Endothelial cell of umbilical vein (primary cell): ENCODE measurements at regions not wholly inside any gene's neighbourhood (a gene's known extent, or its start where the extent isn't known, plus 50 kb on each side); places are given as distances from the start of the nearest gene placed in this dataset.

ENCODE experiments used
- BruUV-seq: library from RNA; stranded (reverse); fragments of 400-500 nt; replicated peaks from 2 replicates; lab custom pipeline; 2021; lab: Mats Ljungman, UMichigan
- CTCF ChIA-PET: fragments of 300-600, 350-600 bp; sonication (Branson Sonifier 250); formaldehyde crosslinking; loops from one replicate; lab custom pipeline; 2021; ENCODE audit warnings: antibody characterized with exemption, inconsistent platforms; lab: Charles Lee
- POLR2A ChIA-PET: fragments of 300-600, 350-600 bp; sonication (Branson Sonifier 250); formaldehyde crosslinking; loops from one replicate; lab custom pipeline; 2021; ENCODE audit warnings: antibody characterized with exemption, inconsistent platforms; lab: Charles Lee
- DNase-seq: peaks from one replicate; pipeline ENCODE4 v3.0.0-alpha.2; 2011; ENCODE audit warnings: low read depth, low spot score
- FAIRE-seq: peaks from 2 replicates; lab custom pipeline; 2011; peaks lifted over from hg19 to GRCh38; lab: Jason Lieb, UNC
- H2AFZ ChIP-seq: 2 replicates; pipeline ENCODE4 v1.6.0; 2012; ENCODE audit warnings: low read depth, low read length, control low read depth, inconsistent platforms
- H3K27ac ChIP-seq: 2 replicates; pipeline ENCODE4 v1.5.1; 2011; ENCODE audit warnings: low read depth, mild to moderate bottlenecking, control low read depth, low read length, moderate library complexity; ENCODE audit not compliant: insufficient read depth
- H3K27me3 ChIP-seq, 2 experiments: 2 replicates each; pipeline versions ENCODE4 v1.6.0 to v1.6.1; 2011; ENCODE audit warnings: low read length in 2 of 2, mixed read lengths in 1 of 2; ENCODE audit not compliant: control insufficient read depth in 2 of 2, insufficient read depth in 2 of 2
- H3K36me3 ChIP-seq, 2 experiments: 2 replicates in 1 of 2; 3 replicates in 1 of 2; pipeline ENCODE4 v1.5.1; 2011; ENCODE audit warnings: low read length in 2 of 2, mild to moderate bottlenecking in 1 of 2, moderate library complexity in 1 of 2; ENCODE audit not compliant: control insufficient read depth in 2 of 2, insufficient read depth in 2 of 2; ENCODE audit errors: extremely low read depth in 1 of 2
- H3K4me1 ChIP-seq: 3 replicates; pipeline ENCODE4 v1.5.1; 2011; ENCODE audit warnings: mild to moderate bottlenecking, low read length; ENCODE audit not compliant: control insufficient read depth, insufficient read depth; ENCODE audit errors: extremely low read depth
- H3K4me2 ChIP-seq: 2 replicates; pipeline ENCODE4 v1.6.1; 2011; ENCODE audit warnings: low read length, control low read depth, mixed read lengths; ENCODE audit not compliant: insufficient read depth
- H3K4me3 ChIP-seq, 3 experiments: fragments of 200-600 bp in 1 of 3; sonication (generic), shearing (Covaris generic) in 1 of 3; replicated peaks in 1 of 3; 2 replicates each; pipeline ENCODE4 v1.5.1; 2011 to 2016; ENCODE audit warnings: control low read depth in 3 of 3, low read length in 3 of 3, mild to moderate bottlenecking in 2 of 3, inconsistent platforms in 1 of 3, low read depth in 1 of 3, moderate library complexity in 1 of 3; ENCODE audit not compliant: insufficient read depth in 1 of 3
- H3K79me2 ChIP-seq: 2 replicates; pipeline ENCODE4 v1.6.0; 2012; ENCODE audit warnings: low read length, inconsistent platforms; ENCODE audit not compliant: control insufficient read depth, insufficient read depth
- H3K9ac ChIP-seq: replicated peaks from 2 replicates; pipeline ENCODE3; 2011; ENCODE audit warnings: low read length, control low read depth; ENCODE audit not compliant: insufficient read depth; ENCODE audit errors: extremely low read depth
- H3K9me1 ChIP-seq: replicated peaks from 3 replicates; pipeline ENCODE4 v1.6.0; 2011; ENCODE audit warnings: mild to moderate bottlenecking, low read length; ENCODE audit not compliant: control insufficient read depth, insufficient read depth; ENCODE audit errors: extremely low read depth
- H3K9me3 ChIP-seq: replicated peaks from 2 replicates; pipeline ENCODE4 v1.5.1; 2012; ENCODE audit warnings: low read length, inconsistent platforms; ENCODE audit not compliant: control insufficient read depth, insufficient read depth
- H4K20me1 ChIP-seq: replicated peaks from 2 replicates; pipeline ENCODE3; 2011; ENCODE audit warnings: mild to moderate bottlenecking, low read length; ENCODE audit not compliant: control insufficient read depth, insufficient read depth; ENCODE audit errors: extremely low read depth
- EZH2 ChIP-seq: IDR thresholded peaks from 2 replicates; pipeline ENCODE4 v1.6.1; 2012; ENCODE audit warnings: borderline replicate concordance, low read depth, mild to moderate bottlenecking, moderate library complexity, low read length, inconsistent platforms; ENCODE audit not compliant: severe bottlenecking
- FOS ChIP-seq: IDR thresholded peaks from 2 replicates; pipeline ENCODE4 v1.6.1; 2011; ENCODE audit warnings: mild to moderate bottlenecking, low read length, moderate library complexity, borderline replicate concordance; ENCODE audit not compliant: insufficient read depth
- GATA2 ChIP-seq: IDR thresholded peaks from 2 replicates; pipeline ENCODE4 v1.7.0; 2011; ENCODE audit warnings: low read depth, mild to moderate bottlenecking, moderate library complexity, mixed read lengths, low read length; ENCODE audit not compliant: insufficient read length, insufficient read depth
- JUN ChIP-seq: IDR thresholded peaks from 2 replicates; pipeline ENCODE4 v1.6.1; 2011; ENCODE audit warnings: borderline replicate concordance, low read depth; ENCODE audit not compliant: insufficient read length, insufficient read depth
- MYC ChIP-seq: IDR thresholded peaks from one replicate; pipeline ENCODE4 v1.6.1; 2011; ENCODE audit warnings: mild to moderate bottlenecking, low read depth, low read length
- POLR2A ChIP-seq: IDR thresholded peaks from 2 replicates; pipeline ENCODE4 v1.6.1; 2012; ENCODE audit warnings: low read depth, mild to moderate bottlenecking, control low read depth, low read length
- POLR2AphosphoS5 ChIP-seq: IDR thresholded peaks from 2 replicates; pipeline ENCODE4 v1.6.1; 2012; ENCODE audit warnings: low read depth, mild to moderate bottlenecking, control low read depth, low read length, moderate library complexity; ENCODE audit not compliant: insufficient read depth
- dilution Hi-C: fragments of 300-500 bp; cut with MboI; formaldehyde crosslinking; loops from one replicate; pipeline ENCODE4 v1.15.0; 2019; ENCODE audit warnings: low sequenced_read_pairs; ENCODE audit not compliant: extremely low pct_ligation_motif_present
- intact Hi-C: fragments of 100-400 bp; cut with micrococcal nuclease; formaldehyde crosslinking; loops from one replicate; pipeline ENCODE4 v1.10.0; 2022
- TF ChIP-seq, protein P1 (sequence below), 2 donors: IDR thresholded peaks; 1 replicate in 1 of 2; 2 replicates in 1 of 2; pipeline ENCODE4 v1.5.1; 2011; ENCODE audit warnings: low read length in 2 of 2, mild to moderate bottlenecking in 2 of 2, moderate library complexity in 2 of 2, control low read depth in 1 of 2, inconsistent platforms in 1 of 2, low read depth in 1 of 2; ENCODE audit not compliant: insufficient read depth in 1 of 2; ENCODE audit errors: extremely low read depth in 1 of 2

DNA sequence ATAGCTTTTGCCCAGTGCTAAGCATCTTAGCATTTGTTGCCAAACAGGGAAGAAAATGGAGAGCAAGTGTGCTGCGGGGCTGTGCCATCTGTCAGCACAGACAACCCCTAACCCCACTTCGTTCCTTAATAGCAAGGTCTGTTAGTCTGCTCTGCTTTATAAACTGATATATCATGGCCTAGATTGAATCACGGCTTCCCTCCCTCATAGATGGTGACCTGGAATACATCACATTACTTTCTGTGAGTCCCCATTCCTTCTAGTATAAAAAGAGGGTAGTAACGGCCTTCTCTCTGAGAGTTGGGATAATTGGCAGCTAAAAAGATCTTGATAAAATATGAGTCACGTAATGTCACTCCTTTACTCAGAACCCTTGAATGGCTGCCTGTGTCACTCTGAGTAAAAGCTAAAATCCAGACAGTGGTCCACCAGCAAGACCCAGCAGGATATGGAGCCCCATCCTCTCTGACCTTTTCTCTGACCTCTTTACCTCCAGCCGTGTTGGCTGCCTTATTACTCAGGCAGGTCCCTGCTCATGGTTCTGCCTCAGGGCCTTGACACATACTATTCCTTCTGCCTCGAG, 151.7 kb downstream of the DLEU7 start:
- FAIRE-seq, result peak; percentile 62
- intact Hi-C loops, result no loop called here
- H3K9me3 ChIP-seq, result no peaks in the 10 kb centered on the region

More for the DNA sequence above, 151.7 kb downstream of the DLEU7 start:
- no peaks in the 10 kb centered on the region for H4K20me1 ChIP-seq
- CTCF ChIA-PET, result interaction anchor here (0.6 to 1.2 kb wide), 4 partner anchors 15 to 653 kb away, joined by 3 to 4 read pairs (median 4); no protein-coding TSS in a partner anchor
- TF ChIP-seq FOS (peak; percentile 15), POLR2A (no peak), MYC (no peak), POLR2AphosphoS5 (no peak), EZH2 (no peak), GATA2 (peak; percentile 52), JUN (peak; percentile 10)
- TF ChIP-seq, protein P1, sequence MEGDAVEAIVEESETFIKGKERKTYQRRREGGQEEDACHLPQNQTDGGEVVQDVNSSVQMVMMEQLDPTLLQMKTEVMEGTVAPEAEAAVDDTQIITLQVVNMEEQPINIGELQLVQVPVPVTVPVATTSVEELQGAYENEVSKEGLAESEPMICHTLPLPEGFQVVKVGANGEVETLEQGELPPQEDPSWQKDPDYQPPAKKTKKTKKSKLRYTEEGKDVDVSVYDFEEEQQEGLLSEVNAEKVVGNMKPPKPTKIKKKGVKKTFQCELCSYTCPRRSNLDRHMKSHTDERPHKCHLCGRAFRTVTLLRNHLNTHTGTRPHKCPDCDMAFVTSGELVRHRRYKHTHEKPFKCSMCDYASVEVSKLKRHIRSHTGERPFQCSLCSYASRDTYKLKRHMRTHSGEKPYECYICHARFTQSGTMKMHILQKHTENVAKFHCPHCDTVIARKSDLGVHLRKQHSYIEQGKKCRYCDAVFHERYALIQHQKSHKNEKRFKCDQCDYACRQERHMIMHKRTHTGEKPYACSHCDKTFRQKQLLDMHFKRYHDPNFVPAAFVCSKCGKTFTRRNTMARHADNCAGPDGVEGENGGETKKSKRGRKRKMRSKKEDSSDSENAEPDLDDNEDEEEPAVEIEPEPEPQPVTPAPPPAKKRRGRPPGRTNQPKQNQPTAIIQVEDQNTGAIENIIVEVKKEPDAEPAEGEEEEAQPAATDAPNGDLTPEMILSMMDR (IDR thresholded peaks at IDR 0.05; ENCODE audit: extremely low read depth in 1 of 2, insufficient read depth in 1 of 2, low read depth in 1 of 2, low read length in 2 of 2), result no peak
- peak overlapping the region; percentile 19 for H3K9ac ChIP-seq
- H3K4me1 ChIP-seq, result peaks cover 25% of the 10 kb centered on the region
- dilution Hi-C loops, result no loop called here
- no peak for DNase-seq
- no peak overlapping the region for H3K4me2 ChIP-seq
- BruUV-seq, result no TSS peak
- H2AFZ ChIP-seq, result peak overlapping the region; percentile 40
- H3K36me3 ChIP-seq, result no peaks in the 10 kb centered on the region
- H3K9me1 ChIP-seq, result no peaks in the 10 kb centered on the region
- POLR2A ChIA-PET, result no interaction called here
- peak overlapping the region; percentile 54 for H3K27ac ChIP-seq
- H3K79me2 ChIP-seq, result no peaks in the 10 kb centered on the region
- H3K27me3 ChIP-seq, result no peaks in the 10 kb centered on the region
- H3K4me3 ChIP-seq, result no peak overlapping the region
